HL-60 (cell line): ENCODE measurements at regions not wholly inside any gene's neighbourhood (a gene's known extent, or its start where the extent isn't known, plus 50 kb on each side); places are given as distances from the start of the nearest gene placed in this dataset.

Experiments used
- CTCF ChIP-seq: IDR thresholded peaks from one replicate; pipeline ENCODE4 v1.5.1; 2011; ENCODE audit warnings: low read length, control low read depth, inconsistent platforms; ENCODE audit not compliant: insufficient read depth
- POLR2AphosphoS5 ChIP-seq: IDR thresholded peaks from 2 replicates; pipeline ENCODE4 v1.6.1; 2012; ENCODE audit warnings: low read depth
- REST ChIP-seq: IDR thresholded peaks from 2 replicates; pipeline ENCODE4 v1.6.1; 2012; ENCODE audit warnings: low read depth; ENCODE audit not compliant: insufficient replicate concordance
- SPI1 ChIP-seq: IDR thresholded peaks from 2 replicates; pipeline ENCODE4 v1.6.1; 2012; ENCODE audit warnings: low read depth, mild to moderate bottlenecking, borderline replicate concordance

GRCh38 chr11:115077740-115078139 lies 399.4 kb downstream of the NXPE2 start:
- no peak for TF ChIP-seq CTCF
- no peak for TF ChIP-seq POLR2AphosphoS5
- TF ChIP-seq REST: no peak
- TF ChIP-seq SPI1: no peak
